ENCODE measurements at regions not wholly inside any gene's neighbourhood (a gene's known extent, or its start where the extent isn't known, plus 50 kb on each side); places are given as distances from the start of the nearest gene placed in this dataset.

DNA sequence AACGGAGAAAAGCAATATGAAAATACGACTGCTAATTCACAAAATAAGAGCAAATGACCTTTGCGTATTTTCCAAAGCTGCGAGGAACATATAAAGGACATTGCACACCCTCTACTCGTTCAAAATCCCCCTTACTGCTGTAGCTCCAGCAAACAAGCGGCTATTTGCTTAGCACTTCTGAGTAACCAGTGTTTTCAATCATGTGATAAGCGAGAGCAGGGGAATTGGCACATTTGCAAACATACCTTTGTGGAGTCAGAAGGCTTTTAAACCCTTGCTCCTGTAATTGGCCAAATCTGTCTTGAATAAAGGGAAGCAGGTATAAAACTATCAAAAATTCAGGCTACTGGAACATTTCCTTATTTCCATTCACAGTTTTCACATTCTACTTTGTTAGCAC is 610.2 kb downstream of the UBE2NL start:
- ChIA-PET POLR2A (no interaction called here), CTCF (no interaction called here)
- TF ChIP-seq, protein P1, sequence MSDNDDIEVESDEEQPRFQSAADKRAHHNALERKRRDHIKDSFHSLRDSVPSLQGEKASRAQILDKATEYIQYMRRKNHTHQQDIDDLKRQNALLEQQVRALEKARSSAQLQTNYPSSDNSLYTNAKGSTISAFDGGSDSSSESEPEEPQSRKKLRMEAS (CRISPR knock-in tag; IDR thresholded peaks at IDR 0.05) = no peak
- TF ChIP-seq FOXK1 (CRISPR knock-in tag; IDR thresholded peaks at IDR 0.05) = no peak
- TF ChIP-seq ZNF232 (CRISPR knock-in tag; IDR thresholded peaks at IDR 0.05) = no peak
- TF ChIP-seq CREB1 (CRISPR knock-in tag; IDR thresholded peaks at IDR 0.05) = no peak
- no peak for TF ChIP-seq NFYB (CRISPR knock-in tag; conservative IDR thresholded peaks at IDR 0.05; ENCODE audit: low read depth)
- TF ChIP-seq OVOL2 (CRISPR knock-in tag; IDR thresholded peaks at IDR 0.05; ENCODE audit: borderline replicate concordance) = no peak
- TF ChIP-seq ESRRA (CRISPR knock-in tag; IDR thresholded peaks at IDR 0.05; ENCODE audit: borderline replicate concordance) = no peak
- TF ChIP-seq, protein P2, sequence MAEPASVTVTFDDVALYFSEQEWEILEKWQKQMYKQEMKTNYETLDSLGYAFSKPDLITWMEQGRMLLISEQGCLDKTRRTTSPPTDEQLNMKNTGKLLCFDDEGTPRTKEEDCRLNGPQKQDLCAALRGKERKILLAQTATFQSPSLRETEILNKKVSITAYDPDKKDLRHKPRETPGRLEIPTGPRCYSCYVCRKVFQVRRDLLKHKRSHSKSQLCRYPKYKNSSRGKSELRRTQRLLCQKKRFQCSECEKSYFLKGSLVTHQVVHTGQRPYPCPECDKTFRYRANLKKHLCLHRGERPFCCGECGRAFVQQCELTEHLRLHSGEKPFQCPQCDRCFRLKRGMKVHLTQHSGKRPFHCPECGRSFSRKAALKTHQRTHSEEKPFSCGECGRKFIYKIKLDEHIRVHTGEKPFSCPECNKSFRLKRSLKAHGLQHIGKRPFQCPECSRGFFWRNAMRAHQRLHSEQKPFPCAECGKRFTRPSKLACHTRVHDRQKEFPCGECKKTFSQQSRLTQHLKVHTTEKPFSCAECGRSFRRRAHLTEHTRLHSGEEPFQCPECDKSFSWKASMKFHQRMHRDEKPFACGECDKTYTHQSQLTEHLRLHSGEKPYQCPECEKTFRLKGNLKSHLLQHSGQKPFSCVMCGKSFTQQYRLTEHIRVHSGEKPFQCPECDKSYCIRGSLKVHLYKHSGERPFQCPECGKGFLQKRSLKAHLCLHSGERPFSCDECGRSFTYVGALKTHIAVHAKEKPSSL (CRISPR knock-in tag; conservative IDR thresholded peaks at IDR 0.05) = no peak
- TF ChIP-seq, protein P3, sequence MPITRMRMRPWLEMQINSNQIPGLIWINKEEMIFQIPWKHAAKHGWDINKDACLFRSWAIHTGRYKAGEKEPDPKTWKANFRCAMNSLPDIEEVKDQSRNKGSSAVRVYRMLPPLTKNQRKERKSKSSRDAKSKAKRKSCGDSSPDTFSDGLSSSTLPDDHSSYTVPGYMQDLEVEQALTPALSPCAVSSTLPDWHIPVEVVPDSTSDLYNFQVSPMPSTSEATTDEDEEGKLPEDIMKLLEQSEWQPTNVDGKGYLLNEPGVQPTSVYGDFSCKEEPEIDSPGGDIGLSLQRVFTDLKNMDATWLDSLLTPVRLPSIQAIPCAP (CRISPR knock-in tag; IDR thresholded peaks at IDR 0.05) = no peak
- TF ChIP-seq MXD4 (CRISPR knock-in tag; IDR thresholded peaks at IDR 0.05; ENCODE audit: borderline replicate concordance) = no peak
- TF ChIP-seq RORB (CRISPR knock-in tag; IDR thresholded peaks at IDR 0.05) = no peak
- TF ChIP-seq, protein P4, sequence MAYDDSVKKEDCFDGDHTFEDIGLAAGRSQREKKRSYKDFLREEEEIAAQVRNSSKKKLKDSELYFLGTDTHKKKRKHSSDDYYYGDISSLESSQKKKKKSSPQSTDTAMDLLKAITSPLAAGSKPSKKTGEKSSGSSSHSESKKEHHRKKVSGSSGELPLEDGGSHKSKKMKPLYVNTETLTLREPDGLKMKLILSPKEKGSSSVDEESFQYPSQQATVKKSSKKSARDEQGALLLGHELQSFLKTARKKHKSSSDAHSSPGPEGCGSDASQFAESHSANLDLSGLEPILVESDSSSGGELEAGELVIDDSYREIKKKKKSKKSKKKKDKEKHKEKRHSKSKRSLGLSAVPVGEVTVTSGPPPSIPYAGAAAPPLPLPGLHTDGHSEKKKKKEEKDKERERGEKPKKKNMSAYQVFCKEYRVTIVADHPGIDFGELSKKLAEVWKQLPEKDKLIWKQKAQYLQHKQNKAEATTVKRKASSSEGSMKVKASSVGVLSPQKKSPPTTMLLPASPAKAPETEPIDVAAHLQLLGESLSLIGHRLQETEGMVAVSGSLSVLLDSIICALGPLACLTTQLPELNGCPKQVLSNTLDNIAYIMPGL (CRISPR knock-in tag; IDR thresholded peaks at IDR 0.05) = no peak
- TF ChIP-seq ZNF423 (CRISPR knock-in tag; IDR thresholded peaks at IDR 0.05) = no peak
- no peak for TF ChIP-seq RELA (CRISPR knock-in tag; IDR thresholded peaks at IDR 0.05; ENCODE audit: borderline replicate concordance)
- Mint-ChIP-seq H3K4me1 (no peaks in the 10 kb centered on the region), H3K27ac (no peak overlapping the region), H3K27me3 (ENCODE audit: low read depth) (no peaks in the 10 kb centered on the region; the same call in 1 of the 2 replicates), H3K36me3 (peaks cover 28% of the 10 kb centered on the region), H3K4me3 (no peak overlapping the region), H3K9me3 (peaks cover 44% of the 10 kb centered on the region)
- DNase-seq (ENCODE audit: low spot score) (no peak), ATAC-seq (no peak)

DNA sequence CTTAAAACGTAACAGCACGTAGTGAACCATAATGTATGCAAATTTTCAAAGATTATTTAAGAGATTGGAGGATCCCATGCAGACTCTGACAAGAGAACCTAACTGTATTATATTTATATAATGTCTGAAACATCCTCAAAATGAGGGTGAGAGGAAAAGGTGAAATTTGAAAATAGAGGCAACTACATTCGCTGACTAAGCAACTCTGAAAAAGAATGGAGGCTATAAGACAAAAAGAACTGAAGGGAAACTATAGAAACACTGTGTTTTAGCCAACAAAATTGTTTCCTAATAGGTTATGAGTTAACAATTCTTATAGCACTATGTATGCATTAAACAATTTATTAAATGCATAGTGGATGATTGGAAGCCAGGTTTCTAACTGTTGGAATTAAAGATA is 648.0 kb downstream of the UBE2NL start:
- Mint-ChIP-seq H3K27me3 (ENCODE audit: low read depth) (no peaks in the 10 kb centered on the region), H3K36me3 (peaks cover 22% of the 10 kb centered on the region), H3K4me3 (no peak overlapping the region), H3K4me1 (no peaks in the 10 kb centered on the region), H3K27ac (no peak overlapping the region), H3K9me3 (peaks cover 46% of the 10 kb centered on the region)
- POLR2A ChIA-PET = no interaction called here
- DNase-seq (ENCODE audit: low spot score) (no peak), ATAC-seq (no peak)
- CTCF ChIA-PET = no interaction called here
- TF ChIP-seq, protein P5, sequence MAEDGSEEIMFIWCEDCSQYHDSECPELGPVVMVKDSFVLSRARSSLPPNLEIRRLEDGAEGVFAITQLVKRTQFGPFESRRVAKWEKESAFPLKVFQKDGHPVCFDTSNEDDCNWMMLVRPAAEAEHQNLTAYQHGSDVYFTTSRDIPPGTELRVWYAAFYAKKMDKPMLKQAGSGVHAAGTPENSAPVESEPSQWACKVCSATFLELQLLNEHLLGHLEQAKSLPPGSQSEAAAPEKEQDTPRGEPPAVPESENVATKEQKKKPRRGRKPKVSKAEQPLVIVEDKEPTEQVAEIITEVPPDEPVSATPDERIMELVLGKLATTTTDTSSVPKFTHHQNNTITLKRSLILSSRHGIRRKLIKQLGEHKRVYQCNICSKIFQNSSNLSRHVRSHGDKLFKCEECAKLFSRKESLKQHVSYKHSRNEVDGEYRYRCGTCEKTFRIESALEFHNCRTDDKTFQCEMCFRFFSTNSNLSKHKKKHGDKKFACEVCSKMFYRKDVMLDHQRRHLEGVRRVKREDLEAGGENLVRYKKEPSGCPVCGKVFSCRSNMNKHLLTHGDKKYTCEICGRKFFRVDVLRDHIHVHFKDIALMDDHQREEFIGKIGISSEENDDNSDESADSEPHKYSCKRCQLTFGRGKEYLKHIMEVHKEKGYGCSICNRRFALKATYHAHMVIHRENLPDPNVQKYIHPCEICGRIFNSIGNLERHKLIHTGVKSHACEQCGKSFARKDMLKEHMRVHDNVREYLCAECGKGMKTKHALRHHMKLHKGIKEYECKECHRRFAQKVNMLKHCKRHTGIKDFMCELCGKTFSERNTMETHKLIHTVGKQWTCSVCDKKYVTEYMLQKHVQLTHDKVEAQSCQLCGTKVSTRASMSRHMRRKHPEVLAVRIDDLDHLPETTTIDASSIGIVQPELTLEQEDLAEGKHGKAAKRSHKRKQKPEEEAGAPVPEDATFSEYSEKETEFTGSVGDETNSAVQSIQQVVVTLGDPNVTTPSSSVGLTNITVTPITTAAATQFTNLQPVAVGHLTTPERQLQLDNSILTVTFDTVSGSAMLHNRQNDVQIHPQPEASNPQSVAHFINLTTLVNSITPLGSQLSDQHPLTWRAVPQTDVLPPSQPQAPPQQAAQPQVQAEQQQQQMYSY (CRISPR knock-in tag; IDR thresholded peaks at IDR 0.05) = no peak
- no peak for TF ChIP-seq NR1H2 (CRISPR knock-in tag; IDR thresholded peaks at IDR 0.05)
- no peak for TF ChIP-seq SOX15 (CRISPR knock-in tag; IDR thresholded peaks at IDR 0.05)
- no peak for TF ChIP-seq JAZF1 (CRISPR knock-in tag; IDR thresholded peaks at IDR 0.05)
- TF ChIP-seq ZNF138 (CRISPR knock-in tag; conservative IDR thresholded peaks at IDR 0.05) = no peak
- TF ChIP-seq TEAD4 (CRISPR knock-in tag; IDR thresholded peaks at IDR 0.05) = no peak
- TF ChIP-seq, protein P6, sequence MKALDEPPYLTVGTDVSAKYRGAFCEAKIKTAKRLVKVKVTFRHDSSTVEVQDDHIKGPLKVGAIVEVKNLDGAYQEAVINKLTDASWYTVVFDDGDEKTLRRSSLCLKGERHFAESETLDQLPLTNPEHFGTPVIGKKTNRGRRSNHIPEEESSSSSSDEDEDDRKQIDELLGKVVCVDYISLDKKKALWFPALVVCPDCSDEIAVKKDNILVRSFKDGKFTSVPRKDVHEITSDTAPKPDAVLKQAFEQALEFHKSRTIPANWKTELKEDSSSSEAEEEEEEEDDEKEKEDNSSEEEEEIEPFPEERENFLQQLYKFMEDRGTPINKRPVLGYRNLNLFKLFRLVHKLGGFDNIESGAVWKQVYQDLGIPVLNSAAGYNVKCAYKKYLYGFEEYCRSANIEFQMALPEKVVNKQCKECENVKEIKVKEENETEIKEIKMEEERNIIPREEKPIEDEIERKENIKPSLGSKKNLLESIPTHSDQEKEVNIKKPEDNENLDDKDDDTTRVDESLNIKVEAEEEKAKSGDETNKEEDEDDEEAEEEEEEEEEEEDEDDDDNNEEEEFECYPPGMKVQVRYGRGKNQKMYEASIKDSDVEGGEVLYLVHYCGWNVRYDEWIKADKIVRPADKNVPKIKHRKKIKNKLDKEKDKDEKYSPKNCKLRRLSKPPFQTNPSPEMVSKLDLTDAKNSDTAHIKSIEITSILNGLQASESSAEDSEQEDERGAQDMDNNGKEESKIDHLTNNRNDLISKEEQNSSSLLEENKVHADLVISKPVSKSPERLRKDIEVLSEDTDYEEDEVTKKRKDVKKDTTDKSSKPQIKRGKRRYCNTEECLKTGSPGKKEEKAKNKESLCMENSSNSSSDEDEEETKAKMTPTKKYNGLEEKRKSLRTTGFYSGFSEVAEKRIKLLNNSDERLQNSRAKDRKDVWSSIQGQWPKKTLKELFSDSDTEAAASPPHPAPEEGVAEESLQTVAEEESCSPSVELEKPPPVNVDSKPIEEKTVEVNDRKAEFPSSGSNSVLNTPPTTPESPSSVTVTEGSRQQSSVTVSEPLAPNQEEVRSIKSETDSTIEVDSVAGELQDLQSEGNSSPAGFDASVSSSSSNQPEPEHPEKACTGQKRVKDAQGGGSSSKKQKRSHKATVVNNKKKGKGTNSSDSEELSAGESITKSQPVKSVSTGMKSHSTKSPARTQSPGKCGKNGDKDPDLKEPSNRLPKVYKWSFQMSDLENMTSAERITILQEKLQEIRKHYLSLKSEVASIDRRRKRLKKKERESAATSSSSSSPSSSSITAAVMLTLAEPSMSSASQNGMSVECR (CRISPR knock-in tag; IDR thresholded peaks at IDR 0.05; ENCODE audit: borderline replicate concordance) = no peak
- TF ChIP-seq FOXK1 (CRISPR knock-in tag; IDR thresholded peaks at IDR 0.05) = no peak

Measured in WTC11 (cell line).